ENCODE measurements at regions not wholly inside any gene's neighbourhood (a gene's known extent, or its start where the extent isn't known, plus 50 kb on each side); places are given as distances from the start of the nearest gene placed in this dataset.
"Not testable (repeated sequence)": the region's sequence is repeated elsewhere in the genome, so short reads cannot be mapped to it uniquely, and the experiment has no call there.

DNA sequence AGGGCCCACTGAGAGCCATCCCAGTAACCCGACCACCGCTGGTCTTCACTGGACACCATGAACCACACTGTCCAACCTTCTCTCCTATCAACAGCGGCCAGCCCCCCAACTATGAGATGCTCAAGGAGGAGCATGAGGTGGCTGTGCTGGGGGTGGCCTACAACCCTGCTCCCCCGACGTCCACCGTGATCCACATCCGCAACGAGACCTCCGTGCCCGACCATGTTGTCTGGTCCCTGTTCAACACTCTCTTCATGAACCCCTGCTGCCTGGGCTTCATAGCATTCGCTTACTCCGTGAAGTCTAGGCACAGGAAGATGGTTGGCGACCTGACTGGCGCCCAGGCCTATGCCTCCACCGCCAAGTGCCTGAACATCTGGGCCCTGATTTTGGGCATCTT lies 423.8 kb upstream of the EPHA5 start:
- no peak for DNase-seq

DNA sequence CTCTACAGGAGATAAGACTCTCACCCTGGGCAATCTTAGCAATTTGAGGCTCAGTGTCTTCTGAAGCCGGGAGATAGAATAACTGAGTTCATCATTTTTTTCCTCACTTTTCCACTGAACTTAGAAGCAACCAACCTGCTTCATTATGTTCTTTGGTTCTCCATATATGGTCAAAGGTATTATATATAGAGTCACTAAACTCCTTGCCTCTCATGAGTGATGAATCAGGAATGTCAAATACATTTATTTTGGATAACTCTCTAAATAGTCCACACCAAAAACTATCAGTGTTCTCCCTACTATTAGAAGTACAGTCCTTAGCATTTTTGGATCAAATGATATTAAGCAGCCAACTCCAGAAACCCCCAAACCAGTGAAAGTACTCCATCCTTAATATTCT lies 421.5 kb upstream of the EPHA5 start:
- no peak for DNase-seq

DNA sequence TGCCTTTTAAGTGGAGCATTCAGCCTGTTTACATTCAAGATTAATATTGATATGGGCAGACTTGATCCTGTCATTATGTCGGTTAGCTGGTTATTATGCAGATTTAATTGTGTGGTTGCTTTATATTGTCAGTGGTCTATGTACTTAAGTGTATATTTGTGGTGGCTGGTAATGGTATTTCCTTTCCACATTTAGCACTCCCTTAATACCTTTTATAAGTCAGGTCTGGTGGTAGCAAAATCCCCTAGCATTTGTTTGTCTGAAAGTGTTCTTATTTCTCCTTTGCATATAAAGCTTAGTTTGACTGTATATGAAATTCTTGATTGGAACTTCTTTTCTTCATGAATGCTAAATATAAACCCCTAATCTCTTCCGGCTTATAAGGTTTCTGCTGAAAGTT lies 403.7 kb upstream of the EPHA5 start:
- DNase-seq = no peak

DNA sequence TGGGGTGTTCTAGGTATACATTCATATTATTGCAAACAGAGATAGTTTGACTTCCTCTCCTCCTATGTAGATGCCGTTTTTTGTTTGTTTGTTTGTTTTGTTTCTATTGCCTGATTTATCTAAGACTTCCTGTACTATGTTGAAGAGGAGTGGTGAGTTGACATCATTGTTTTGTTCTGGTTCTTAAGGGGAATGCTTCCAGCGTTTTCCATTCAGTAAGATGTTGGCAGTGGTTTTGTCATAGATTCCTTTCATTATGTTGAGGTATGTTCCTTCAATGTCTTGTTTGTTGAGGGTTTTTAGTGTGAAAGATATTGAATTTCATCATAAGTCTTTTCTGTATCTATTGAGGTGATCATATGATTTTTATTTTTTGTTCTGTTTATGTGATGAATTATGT lies 401.6 kb upstream of the EPHA5 start:
- no peak for DNase-seq

DNA sequence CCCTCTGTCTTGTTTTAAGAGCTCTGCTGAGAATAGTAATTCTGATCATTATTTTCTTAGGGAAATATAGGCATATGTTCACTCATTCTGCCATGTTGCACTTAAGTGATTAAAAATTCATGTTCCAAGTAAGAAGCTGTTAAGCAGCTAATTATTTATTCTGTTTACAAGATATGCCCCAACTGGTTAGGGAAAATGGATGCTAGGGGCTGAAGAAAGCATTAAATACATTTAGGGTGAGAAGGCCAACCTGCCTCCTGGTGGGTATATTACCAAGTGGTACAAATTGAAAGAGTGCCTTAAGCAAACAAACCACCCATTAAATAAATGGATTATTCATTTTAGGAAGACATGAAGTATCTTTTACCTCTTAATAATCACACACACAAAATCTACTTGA lies 392.6 kb upstream of the EPHA5 start:
- DNase-seq = no peak

DNA sequence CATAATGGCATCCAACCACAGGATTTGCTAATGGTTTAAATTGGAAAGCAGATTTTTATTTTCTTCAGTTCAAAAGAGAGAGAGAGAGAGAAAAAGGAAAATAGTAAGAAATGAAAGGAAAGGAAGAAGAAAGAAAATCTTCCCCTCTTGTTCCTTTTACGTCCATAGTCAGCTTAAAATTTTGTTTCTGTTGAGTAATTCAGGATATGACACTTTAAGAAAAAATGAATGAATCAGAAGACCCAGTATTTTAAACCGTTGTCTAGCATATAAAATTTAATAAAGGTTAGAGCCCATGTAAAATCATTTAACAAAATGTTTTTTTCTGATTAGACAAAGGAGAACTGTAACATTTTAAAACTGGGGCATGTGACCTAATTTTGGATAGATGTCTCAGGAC lies 391.8 kb upstream of the EPHA5 start:
- no peak for DNase-seq

DNA sequence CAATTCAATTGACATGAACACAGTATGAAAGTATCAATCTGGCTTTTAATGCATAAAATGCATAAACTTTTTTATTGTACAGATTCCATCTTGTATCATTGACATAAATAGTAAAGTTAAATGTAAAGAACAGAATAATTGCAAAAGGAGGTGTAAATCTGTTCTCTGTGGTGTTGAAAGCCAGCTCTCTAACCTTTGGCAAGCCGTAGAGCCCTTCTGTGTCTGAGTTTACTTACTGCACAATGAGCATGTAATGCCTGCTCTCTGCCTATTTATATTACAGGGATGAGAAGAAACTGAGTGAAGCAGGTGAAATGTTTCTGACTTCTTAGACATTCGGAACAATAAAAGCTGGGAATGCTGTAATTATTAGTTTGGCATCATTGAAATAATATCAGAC lies 389.3 kb upstream of the EPHA5 start:
- DNase-seq = no peak

DNA sequence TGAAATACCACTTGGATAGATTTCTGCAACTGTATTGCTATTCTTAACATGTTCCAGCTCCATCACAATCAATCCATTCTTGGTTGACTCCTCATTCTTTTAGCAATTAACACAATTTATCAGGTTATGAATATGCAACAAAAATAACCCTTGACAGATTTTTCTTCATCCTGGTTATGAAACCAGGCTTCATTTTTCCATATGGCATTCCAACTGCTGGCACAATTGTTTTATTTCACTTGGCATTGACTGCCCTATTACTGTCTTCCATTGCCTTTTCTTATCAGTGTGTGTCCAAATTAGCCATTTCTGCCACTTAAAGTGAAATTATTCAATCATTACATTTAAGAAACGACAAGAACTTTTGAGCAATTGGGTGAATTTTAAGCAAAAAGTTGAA lies 388.8 kb upstream of the EPHA5 start:
- DNase-seq = no peak

DNA sequence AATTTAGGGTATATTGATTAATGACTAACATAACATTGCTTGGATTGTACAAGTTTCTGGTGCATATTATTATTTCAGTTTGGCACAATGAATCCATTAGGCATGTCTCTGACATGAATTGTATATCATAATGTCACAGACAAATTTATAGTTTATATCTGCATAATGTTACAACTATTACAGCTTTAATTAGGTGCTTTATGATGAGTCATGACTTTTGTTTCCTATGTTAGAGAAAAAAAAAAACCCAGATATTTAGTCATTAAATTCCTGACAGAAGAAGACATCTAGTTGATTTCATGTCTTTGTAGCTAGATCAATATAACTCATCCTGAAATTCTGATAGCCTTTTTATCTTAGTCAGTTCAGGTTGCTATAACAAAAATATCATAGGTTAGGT lies 385.7 kb upstream of the EPHA5 start:
- no peak for DNase-seq

DNA sequence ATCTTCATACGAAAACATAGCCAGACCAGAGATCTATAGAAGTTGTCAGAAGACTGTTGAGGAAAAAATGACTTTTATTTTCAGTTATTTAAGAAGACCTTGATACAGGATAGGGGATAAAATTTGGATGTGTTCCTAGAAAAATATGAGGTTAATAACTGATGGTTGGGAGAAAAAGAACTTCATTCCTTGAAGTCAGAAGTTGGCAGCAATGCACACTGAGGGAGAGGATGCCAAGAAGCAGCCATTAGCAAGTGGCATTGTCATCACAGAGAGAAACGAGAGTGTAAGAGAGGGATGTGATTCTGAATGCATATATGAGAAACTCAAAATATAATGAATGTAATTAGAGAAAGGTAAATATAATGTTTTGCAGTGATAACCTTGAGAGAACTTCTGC lies 382.1 kb upstream of the EPHA5 start:
- no peak for DNase-seq

DNA sequence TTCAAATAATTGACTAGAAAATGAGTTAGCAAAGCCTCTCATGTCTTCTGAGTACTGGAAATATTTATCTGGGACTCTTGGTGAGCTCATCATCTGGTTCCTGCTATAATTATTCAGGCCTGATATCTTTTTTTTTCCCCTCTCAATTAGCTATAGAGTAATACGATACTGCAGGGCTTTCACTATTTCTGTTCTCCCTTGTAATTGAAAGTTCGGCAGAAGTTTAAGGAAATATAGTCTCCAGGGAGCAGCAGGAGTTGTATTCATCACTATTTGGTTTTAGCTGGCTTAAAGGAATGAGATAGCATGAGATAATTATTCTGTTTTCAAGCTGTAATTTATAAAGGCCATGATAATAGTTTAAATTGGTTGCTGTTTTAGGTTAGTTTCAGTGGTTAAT lies 378.6 kb upstream of the EPHA5 start:
- no peak for DNase-seq

DNA sequence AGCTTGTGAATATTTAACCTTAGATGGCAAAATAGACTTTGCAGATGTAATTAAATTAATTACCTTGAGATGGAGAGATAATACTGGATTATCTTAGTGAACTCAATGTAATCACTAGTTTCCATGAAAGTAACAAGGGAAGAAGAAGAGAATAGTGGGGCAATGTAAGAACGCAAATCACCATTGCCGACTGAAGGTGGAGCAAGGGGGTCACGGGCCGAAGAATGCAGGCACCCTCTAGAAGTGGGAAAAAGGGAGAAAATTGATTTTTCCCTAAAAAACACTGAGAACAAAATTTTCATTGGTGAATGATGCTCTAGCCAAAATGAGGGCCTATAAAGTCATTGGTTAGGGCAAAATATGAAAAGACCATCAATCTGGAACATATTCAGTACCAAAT lies 375.6 kb upstream of the EPHA5 start:
- DNase-seq = no peak

DNA sequence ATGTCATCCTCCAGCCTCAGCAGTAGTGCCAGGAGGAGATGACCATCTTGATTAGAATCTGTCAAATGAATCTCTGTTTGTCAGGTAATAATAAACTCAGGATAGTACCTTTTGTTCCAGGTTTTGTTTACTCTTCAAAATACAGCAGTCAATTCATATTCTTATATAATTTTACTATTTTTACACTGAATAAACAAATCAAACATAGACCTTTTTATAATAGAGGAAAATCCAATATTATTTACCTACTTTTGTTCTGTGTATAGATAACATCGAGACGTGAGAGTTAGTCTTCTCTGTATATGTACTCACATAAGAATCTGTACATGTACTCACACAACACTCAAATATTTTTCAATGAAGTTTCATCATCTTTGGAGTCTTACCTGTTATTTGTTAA lies 365.4 kb upstream of the EPHA5 start:
- no peak for DNase-seq

DNA sequence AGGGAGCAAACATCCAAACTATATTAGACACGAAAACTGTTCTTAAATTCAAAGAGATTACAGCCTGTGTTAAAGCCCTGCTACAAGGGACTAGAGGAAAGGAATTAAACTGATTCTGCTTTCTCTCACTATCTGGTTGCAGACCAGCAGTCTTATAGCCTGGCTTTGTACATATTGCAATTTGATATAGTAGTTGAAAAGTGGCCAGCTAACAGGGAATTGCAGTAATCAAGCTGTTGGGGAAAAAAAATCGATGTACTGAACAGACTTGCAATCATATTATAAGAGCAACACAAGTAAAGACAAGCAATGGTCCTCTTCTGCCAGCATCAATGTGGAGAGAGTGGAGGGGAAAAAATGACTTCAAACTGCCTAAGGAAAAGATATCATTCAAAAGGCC lies 364.4 kb upstream of the EPHA5 start:
- no peak for DNase-seq

DNA sequence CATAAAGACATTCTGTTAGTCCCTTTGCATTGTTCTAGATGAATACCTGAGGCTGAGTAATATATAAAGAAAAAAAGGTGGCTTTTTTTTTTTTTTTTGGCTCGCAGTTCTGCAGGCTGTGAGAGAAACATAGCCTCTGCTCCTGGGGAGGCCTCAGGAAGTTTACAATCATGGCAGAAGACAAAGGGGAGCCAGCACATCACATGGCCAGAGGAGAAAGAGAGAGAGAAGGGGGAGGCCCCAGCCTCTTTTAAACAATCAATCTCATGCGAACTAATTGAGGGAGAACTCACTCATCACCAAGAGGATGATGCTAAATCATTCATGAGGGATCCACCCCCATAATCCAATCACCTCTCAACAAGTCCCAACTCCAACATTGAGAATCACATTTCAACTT lies 364.0 kb upstream of the EPHA5 start:
- no peak for DNase-seq

DNA sequence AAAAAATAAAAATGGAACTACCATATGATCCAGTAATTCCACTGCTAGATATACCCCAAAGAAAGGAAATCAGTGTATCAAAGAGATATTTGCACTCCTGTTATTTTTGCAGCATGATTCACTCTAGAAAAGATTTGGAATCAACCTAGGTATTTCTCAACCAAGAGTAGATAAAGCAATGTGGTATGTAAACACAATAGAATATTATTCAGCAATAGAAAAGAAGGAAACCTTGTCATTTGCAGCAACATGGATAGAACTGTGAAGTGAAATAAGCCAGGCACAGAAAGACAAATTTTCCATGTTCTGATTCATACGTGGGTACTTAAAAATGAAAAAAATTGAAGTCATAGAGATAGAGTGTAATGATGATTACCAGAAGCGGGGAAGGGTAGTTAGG lies 362.3 kb upstream of the EPHA5 start:
- no peak for DNase-seq

DNA sequence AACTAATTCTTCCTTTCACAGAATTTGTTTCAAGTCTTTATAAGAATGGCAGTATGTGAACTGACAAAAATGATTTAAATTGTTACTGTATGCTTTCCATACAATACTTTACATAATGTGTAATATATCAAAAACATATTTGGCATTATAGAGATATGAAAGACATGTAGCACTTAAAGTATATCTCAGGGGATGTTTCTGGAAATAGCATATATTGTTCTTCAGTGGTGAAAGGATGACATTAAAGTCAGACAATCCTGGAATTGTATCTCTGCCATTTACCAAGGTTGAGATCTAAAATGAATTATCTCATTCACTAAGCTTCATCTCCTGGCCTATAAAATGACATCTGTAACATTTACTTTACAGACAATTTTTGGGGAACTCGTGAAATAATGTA lies 358.4 kb upstream of the EPHA5 start:
- no peak for DNase-seq

DNA sequence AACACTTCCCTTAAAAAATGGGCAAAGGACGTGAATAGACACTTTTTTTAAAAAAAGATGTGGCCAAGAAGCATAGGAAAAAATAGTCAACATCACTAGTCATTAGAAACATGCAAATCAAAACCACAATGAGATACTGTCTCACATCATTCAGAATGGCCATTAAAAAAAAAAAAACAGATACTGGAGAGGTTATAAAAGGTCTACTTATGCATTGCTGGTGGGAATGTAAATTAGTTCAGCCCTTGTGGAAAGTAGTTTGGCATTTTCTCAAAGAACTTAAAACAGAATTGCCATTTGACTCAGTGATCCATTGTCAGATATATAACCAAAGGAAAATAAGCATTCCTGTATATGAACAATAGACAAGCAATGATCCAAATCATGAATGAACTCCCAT lies 352.8 kb upstream of the EPHA5 start:
- DNase-seq = no peak

DNA sequence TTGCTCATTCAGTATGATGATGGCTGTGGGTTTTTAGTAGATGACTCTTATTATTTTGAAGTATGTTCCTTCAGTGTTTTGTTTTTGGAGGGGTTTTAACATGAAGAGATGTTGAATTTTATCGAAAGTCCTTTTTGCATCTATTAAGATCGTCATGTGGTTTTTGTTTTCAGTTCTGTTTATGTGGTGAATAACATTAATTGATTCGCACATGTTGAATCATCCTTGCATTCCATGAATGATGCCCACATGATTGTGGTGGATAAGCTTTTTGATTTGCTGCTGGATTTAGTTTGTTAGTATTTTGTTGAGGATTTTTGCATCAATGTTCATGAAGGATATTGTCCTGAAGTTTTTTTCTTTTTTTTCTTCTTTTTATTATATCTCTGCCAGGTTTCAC lies 347.4 kb upstream of the EPHA5 start:
- no peak for DNase-seq

DNA sequence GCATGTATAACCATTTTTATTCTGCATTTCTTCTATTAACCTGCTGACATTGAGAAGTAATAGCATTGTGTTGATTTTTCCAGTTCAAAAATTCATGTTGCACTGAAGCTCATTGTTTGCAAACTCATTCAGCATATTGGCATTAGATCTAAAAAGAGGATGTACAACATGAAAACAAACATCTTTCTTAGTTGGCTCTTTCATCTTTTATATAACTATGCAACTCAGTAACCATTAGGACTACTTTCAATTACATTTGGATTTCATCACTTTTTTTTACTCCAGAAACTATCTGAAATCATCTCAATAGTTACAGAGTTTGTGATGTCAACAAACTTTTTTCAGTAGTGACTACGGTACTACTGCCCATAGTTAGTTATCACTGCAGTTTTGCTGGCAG lies 346.0 kb upstream of the EPHA5 start:
- no peak for DNase-seq

DNA sequence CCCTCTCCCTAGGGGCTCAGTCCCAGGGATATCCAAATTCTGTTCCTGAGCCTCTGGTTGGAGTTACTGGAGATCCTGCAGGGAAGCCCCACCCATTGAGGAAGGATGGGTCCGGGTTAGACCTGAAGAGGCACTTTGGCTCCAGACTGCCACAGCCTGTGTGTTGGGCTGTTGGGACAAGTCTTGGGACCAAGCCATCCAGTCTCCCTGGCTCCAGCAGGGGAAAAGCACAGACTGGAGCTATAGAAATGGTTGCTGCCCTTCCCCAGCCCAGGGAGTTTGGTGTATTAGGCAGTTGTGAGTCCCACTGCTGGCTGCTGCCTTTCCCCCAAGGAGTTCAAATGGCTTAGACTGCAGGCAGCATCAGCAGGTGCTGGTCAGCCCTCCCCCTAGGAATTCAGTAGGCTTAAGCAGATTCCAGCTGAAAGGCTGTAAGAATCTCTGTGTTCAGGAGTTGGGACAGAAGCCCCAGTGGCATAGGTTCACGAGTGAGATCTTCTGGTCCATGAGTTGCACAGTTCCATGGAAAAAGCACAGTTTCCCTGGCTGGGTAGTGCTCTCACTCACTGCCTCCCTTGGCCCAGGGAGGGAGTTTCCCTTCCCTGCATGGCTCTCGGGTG lies 344.0 kb upstream of the EPHA5 start:
- no peak for DNase-seq

DNA sequence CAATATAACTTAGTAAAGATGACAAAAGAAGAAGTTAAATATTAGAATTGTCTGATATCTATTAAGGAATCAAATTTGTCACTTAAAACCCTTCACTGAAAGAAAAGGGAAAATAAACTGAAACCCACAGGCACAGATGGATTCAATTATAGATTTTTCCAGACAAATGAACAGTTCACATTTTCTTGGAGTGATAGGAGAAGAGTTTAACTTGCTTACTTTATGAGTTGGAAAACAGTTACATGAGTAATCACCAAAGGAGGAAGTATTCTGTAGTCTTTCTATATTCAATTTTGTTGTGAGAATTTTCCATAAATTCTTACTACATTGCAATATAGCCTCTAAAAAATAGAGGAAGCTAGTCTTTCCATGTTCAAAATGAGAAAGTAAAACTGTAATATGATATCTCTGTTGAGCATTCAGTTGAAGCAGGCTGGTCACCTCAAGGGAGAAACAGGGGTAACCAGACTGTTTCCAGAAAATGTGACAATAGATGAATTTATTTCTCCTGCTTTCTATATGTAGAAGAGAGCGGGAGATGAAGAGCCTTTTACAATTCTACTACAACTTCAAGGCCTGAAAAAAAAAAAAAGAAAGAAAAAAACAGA lies 330.3 kb upstream of the EPHA5 start:
- no peak for DNase-seq

DNA sequence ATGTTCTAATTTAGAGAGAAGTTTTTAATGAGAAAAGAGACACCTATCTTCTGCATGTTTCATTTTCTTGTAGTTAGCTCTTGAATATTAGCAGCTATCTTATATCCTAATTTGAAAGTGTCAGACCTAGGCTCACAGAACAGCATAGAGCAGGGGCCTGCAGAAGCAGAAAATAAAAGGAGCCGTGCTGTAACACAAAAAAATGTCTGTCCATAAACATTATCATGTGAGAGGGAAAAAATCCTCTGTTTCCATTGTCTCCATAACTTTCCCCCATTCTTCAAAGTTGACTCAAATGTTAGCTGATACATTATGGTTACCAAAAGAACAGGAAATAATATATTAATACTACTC lies 329.2 kb upstream of the EPHA5 start:
- no peak for DNase-seq

DNA sequence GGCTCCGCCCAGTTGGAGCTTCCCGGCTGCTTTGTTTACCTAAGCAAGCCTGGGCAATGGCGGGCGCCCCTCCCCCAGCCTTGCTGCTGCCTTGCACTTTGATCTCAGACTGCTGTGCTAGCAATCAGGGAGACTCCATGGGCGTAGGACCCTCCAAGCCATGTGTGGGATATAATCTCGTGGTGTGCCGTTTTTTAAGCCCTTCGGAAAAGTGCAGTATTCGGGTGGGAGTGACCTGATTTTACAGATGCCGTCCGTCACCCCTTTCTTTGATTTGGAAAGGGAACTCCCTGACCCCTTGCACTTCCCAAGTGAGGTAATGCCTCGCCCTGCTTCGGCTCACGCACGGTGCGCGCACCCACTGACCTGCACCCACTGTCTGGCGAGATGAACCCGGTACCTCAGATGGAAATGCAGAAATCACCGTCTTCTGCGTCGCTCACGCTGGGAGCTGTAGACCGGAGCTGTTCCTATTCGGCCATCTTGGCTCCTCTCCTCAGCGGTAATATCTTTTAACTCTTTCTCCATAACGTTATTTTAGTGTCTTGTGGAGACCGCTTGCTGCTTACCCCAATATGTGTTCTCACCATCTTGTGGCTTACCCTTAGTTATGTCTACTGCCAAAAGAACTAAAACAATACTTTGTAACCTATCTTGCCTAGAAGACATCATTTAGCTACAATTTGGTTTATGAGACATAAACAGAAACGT lies 328.7 kb upstream of the EPHA5 start:
- DNase-seq = not testable (repeated sequence)

DNA sequence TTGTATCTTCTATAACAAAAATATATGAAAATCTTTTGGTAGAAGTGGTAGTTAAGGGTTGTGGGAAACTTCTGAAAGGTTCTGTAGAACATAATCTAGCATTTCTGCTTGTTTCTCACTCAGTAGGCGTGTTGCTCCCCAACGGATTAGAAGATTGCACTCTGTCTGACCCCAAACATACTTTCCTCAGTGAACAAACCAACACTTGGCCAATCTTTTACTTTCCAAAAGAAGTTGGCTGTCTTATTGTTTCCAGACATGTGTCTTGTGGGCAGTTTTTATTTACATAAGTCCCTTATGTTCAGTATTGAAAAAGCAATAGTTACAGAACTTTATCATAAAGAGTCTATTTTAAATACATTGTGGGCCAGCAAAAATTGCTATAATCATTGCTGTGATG lies 312.8 kb upstream of the EPHA5 start:
- no peak for DNase-seq

All from 8988T (cell line).